ENCODE measurements at regions not wholly inside any gene's neighbourhood (a gene's known extent, or its start where the extent isn't known, plus 50 kb on each side); places are given as distances from the start of the nearest gene placed in this dataset.

GRCh38 chr3:20488151-20488550 lies 302.1 kb upstream of the SGO1 start:
- TF ChIP-seq CTCF (conservative IDR thresholded peaks at IDR 0.05; ENCODE audit: low read length): no peak
- TF ChIP-seq EZH2phosphoT487 (IDR thresholded peaks at IDR 0.05; ENCODE audit: borderline replicate concordance): no peak

Data from Loucy (cell line).